HepG2 (cell line): ENCODE measurements at regions not wholly inside any gene's neighbourhood (a gene's known extent, or its start where the extent isn't known, plus 50 kb on each side); places are given as distances from the start of the nearest gene placed in this dataset.

ENCODE experiments used
- ATM ChIP-seq: fragments of 450-650 bp; IDR thresholded peaks from 2 replicates; pipeline ENCODE4 v1.7.1; 2017; ENCODE audit warnings: mild to moderate bottlenecking, borderline replicate concordance
- ELF3 ChIP-seq: IDR thresholded peaks from 2 replicates; pipeline ENCODE4 v1.6.1; 2016; ENCODE audit warnings: missing genetic modification reagents, missing compliant biosample characterization
- MTF1 ChIP-seq: sonication (generic); formaldehyde crosslinking; IDR thresholded peaks from 2 replicates; pipeline ENCODE4 v1.5.0; 2020; ENCODE audit warnings: missing genetic modification reagents
- NONO ChIP-seq, 2 experiments: fragments of 450-650 bp in 1 of 2; sonication (generic) in 1 of 2; formaldehyde crosslinking in 1 of 2; IDR thresholded peaks in 1 of 2; conservative IDR thresholded peaks in 1 of 2; 2 replicates each; pipeline versions ENCODE4 v1.6.1 to v1.8.0; 2017 to 2022; ENCODE audit warnings: mild to moderate bottlenecking in 1 of 2, missing genetic modification reagents in 1 of 2, moderate library complexity in 1 of 2
- POLR2A ChIP-seq, 2 experiments: IDR thresholded peaks; 2 replicates each; pipeline ENCODE4 v1.6.1; 2011; ENCODE audit warnings: low read depth in 2 of 2, low read length in 2 of 2, mild to moderate bottlenecking in 1 of 2, moderate library complexity in 1 of 2; ENCODE audit not compliant: insufficient read depth in 1 of 2
- TF ChIP-seq, protein P1 (sequence below): sonication (generic); formaldehyde crosslinking; IDR thresholded peaks from 2 replicates; pipeline ENCODE4 v1.5.0; 2020; ENCODE audit warnings: missing genetic modification reagents
- TF ChIP-seq, protein P2 (sequence below): IDR thresholded peaks from 2 replicates; pipeline ENCODE4 v1.6.1; 2012; ENCODE audit warnings: low read depth, low read length, improper control_type of control experiment
- TF ChIP-seq, protein P3 (sequence below): sonication (generic); formaldehyde crosslinking; IDR thresholded peaks from 2 replicates; pipeline ENCODE4 v1.4.0; 2020; ENCODE audit warnings: missing genetic modification reagents

DNA sequence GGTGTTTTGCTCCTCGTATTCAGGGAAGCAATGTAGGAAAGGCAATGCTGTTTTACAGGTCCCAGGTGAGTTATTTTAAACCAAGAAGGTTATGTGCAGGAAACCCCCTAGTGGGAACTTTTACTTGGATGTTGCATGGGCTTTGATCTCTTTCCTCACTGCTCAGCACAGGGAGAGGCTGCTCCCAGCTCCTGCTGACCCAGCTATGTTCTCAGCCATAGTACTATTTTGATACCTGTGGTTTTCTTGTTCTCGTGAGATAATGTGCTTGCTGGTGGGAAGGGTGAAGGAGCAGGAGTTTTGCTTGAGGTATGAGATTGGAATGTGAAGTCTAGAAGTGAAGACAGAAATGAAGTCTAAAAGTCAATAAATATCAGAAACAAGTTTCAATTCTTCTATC lies 265.6 kb upstream of the FBXL7 start:
- no peak for TF ChIP-seq ELF3
- no peak for TF ChIP-seq NONO (IDR thresholded peaks at IDR 0.05)
- no peak for TF ChIP-seq NONO (CRISPR knock-in tag; conservative IDR thresholded peaks at IDR 0.05)
- TF ChIP-seq, protein P1, sequence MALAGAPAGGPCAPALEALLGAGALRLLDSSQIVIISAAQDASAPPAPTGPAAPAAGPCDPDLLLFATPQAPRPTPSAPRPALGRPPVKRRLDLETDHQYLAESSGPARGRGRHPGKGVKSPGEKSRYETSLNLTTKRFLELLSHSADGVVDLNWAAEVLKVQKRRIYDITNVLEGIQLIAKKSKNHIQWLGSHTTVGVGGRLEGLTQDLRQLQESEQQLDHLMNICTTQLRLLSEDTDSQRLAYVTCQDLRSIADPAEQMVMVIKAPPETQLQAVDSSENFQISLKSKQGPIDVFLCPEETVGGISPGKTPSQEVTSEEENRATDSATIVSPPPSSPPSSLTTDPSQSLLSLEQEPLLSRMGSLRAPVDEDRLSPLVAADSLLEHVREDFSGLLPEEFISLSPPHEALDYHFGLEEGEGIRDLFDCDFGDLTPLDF: no peak
- TF ChIP-seq, protein P2, sequence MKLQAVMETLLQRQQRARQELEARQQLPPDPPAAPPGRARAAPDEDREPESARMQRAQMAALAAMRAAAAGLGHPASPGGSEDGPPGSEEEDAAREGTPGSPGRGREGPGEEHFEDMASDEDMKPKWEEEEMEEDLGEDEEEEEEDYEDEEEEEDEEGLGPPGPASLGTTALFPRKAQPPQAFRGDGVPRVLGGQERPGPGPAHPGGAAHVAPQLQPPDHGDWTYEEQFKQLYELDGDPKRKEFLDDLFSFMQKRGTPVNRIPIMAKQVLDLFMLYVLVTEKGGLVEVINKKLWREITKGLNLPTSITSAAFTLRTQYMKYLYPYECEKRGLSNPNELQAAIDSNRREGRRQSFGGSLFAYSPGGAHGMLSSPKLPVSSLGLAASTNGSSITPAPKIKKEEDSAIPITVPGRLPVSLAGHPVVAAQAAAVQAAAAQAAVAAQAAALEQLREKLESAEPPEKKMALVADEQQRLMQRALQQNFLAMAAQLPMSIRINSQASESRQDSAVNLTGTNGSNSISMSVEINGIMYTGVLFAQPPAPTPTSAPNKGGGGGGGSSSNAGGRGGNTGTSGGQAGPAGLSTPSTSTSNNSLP: no peak
- TF ChIP-seq ATM: no peak
- TF ChIP-seq, protein P3, sequence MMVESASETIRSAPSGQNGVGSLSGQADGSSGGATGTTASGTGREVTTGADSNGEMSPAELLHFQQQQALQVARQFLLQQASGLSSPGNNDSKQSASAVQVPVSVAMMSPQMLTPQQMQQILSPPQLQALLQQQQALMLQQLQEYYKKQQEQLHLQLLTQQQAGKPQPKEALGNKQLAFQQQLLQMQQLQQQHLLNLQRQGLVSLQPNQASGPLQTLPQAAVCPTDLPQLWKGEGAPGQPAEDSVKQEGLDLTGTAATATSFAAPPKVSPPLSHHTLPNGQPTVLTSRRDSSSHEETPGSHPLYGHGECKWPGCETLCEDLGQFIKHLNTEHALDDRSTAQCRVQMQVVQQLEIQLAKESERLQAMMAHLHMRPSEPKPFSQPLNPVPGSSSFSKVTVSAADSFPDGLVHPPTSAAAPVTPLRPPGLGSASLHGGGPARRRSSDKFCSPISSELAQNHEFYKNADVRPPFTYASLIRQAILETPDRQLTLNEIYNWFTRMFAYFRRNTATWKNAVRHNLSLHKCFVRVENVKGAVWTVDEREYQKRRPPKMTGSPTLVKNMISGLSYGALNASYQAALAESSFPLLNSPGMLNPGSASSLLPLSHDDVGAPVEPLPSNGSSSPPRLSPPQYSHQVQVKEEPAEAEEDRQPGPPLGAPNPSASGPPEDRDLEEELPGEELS (CRISPR knock-in tag): no peak
- no peak for TF ChIP-seq POLR2A (IDR thresholded peaks at IDR 0.05; ENCODE audit: insufficient read depth in 1 of 2, low read depth in 2 of 2, low read length in 2 of 2)
- no peak for TF ChIP-seq MTF1
